GM23338 (cell line): ENCODE measurements at regions not wholly inside any gene's neighbourhood (a gene's known extent, or its start where the extent isn't known, plus 50 kb on each side); places are given as distances from the start of the nearest gene placed in this dataset.

Experiments
- ATAC-seq: fragments of 200-7000 bp; cut with Tn5 transposase; 3 replicates; pipeline ENCODE4 v1.9.1; 2020
- DNase-seq: peaks from one replicate; pipeline ENCODE4 v3.0.0-alpha.2; 2015; ENCODE audit warnings: low spot score
- H2AFZ ChIP-seq: fragments of 200-600 bp; sonication (generic); 2 replicates; pipeline ENCODE4 v1.8.0; 2016; ENCODE audit warnings: antibody characterized with exemption, mild to moderate bottlenecking, moderate library complexity
- H3F3A ChIP-seq: fragments of 200-600 bp; sonication (generic); replicated peaks from 2 replicates; pipeline ENCODE4 v1.8.0; 2017; ENCODE audit warnings: antibody characterized with exemption, mixed run types, low read depth
- H3K27ac ChIP-seq: fragments of 200-600 bp; sonication (generic); 2 replicates; pipeline ENCODE4 v1.6.1; 2016; ENCODE audit warnings: low read depth
- H3K27me3 ChIP-seq: fragments of 200-600 bp; sonication (generic); 2 replicates; pipeline ENCODE4 v1.8.0; 2016; ENCODE audit warnings: mild to moderate bottlenecking, mixed run types, moderate library complexity; ENCODE audit not compliant: insufficient read depth
- H3K36me3 ChIP-seq: fragments of 200-600 bp; sonication (generic); 2 replicates; pipeline ENCODE4 v1.8.0; 2016; ENCODE audit warnings: mild to moderate bottlenecking; ENCODE audit not compliant: insufficient read depth
- H3K4me1 ChIP-seq: fragments of 200-600 bp; sonication (generic); 2 replicates; pipeline ENCODE4 v1.8.0; 2016; ENCODE audit warnings: mild to moderate bottlenecking, moderate library complexity; ENCODE audit not compliant: insufficient read depth
- H3K4me2 ChIP-seq: fragments of 200-600 bp; sonication (generic); 2 replicates; pipeline ENCODE4 v1.7.1; 2017; ENCODE audit warnings: mixed run types
- H3K4me3 ChIP-seq: fragments of 200-600 bp; sonication (generic); 2 replicates; pipeline ENCODE4 v1.6.1; 2016; ENCODE audit warnings: mixed run types
- H3K79me2 ChIP-seq: fragments of 200-600 bp; sonication (generic); replicated peaks from 2 replicates; pipeline ENCODE4 v1.8.0; 2017; ENCODE audit warnings: mild to moderate bottlenecking; ENCODE audit not compliant: insufficient read depth
- H3K9me2 ChIP-seq: fragments of 200-600 bp; sonication (generic); 2 replicates; pipeline ENCODE4 v1.8.0; 2017; ENCODE audit not compliant: insufficient read depth
- H4K20me1 ChIP-seq: fragments of 200-600 bp; sonication (generic); replicated peaks from 2 replicates; pipeline ENCODE4 v1.8.0; 2017; ENCODE audit warnings: mild to moderate bottlenecking; ENCODE audit not compliant: insufficient read depth
- H3K27ac Mint-ChIP-seq: 2 replicates; pipeline ENCODE4 v1.8.0; 2020; ENCODE audit warnings: inconsistent platforms, mild to moderate bottlenecking, moderate library complexity, mixed read lengths
- H3K27me3 Mint-ChIP-seq: 3 replicates; pipeline ENCODE4 v1.8.0; 2022; ENCODE audit warnings: low read depth, mild to moderate bottlenecking, moderate library complexity, mixed read lengths, inconsistent platforms; ENCODE audit not compliant: insufficient read depth, poor library complexity
- H3K36me3 Mint-ChIP-seq: 3 replicates; pipeline ENCODE4 v1.8.0; 2021; ENCODE audit warnings: low read depth, mild to moderate bottlenecking, inconsistent platforms, moderate library complexity, mixed read lengths
- H3K4me1 Mint-ChIP-seq: 3 replicates; pipeline ENCODE4 v1.8.0; 2020; ENCODE audit warnings: mild to moderate bottlenecking, inconsistent platforms, mixed read lengths
- H3K4me3 Mint-ChIP-seq: 3 replicates; pipeline ENCODE4 v1.8.0; 2021; ENCODE audit warnings: moderate library complexity, mild to moderate bottlenecking, inconsistent platforms, mixed read lengths
- H3K9me3 Mint-ChIP-seq: 3 replicates; pipeline ENCODE4 v1.8.0; 2020; ENCODE audit warnings: moderate library complexity, mild to moderate bottlenecking, inconsistent platforms, mixed read lengths
- CREB1 ChIP-seq: fragments of 250-450 bp; sonication (Bioruptor Pico); IDR thresholded peaks from 2 replicates; pipeline ENCODE4 v1.5.0; 2020; ENCODE audit warnings: low read depth, mild to moderate bottlenecking, moderate library complexity
- EZH2 ChIP-seq: fragments of 200-600 bp; sonication (generic); IDR thresholded peaks from one replicate; pipeline ENCODE4 v1.8.0; 2017; ENCODE audit warnings: antibody characterized with exemption, mild to moderate bottlenecking, low read depth; ENCODE audit not compliant: unreplicated experiment
- EZH2phosphoT487 ChIP-seq: fragments of 200-600 bp; sonication (generic); IDR thresholded peaks from one replicate; pipeline ENCODE4 v1.8.1; 2018; ENCODE audit warnings: antibody characterized with exemption; ENCODE audit not compliant: unreplicated experiment
- JUNB ChIP-seq: IDR thresholded peaks from one replicate; pipeline ENCODE4 v1.6.1; 2016; ENCODE audit warnings: antibody characterized with exemption; ENCODE audit not compliant: unreplicated experiment
- NANOG ChIP-seq: IDR thresholded peaks from 2 replicates; pipeline ENCODE4 v1.6.1; 2016; ENCODE audit warnings: antibody characterized with exemption, borderline replicate concordance
- POLR2AphosphoS5 ChIP-seq: IDR thresholded peaks from 2 replicates; pipeline ENCODE4 v1.6.1; 2016; ENCODE audit warnings: antibody characterized with exemption, low read depth
- STAT1 ChIP-seq: IDR thresholded peaks from one replicate; pipeline ENCODE4 v1.6.1; 2016; ENCODE audit warnings: antibody characterized with exemption; ENCODE audit not compliant: unreplicated experiment
- ZNF114 ChIP-seq: fragments of 250-450 bp; sonication (Bioruptor Pico); IDR thresholded peaks from 2 replicates; pipeline ENCODE4 v1.5.0; 2020; ENCODE audit warnings: mild to moderate bottlenecking, moderate library complexity
- ZNF331 ChIP-seq: fragments of 250-450 bp; sonication (Bioruptor Pico); IDR thresholded peaks from 2 replicates; pipeline ENCODE4 v1.5.0; 2020; ENCODE audit warnings: low read depth, mild to moderate bottlenecking, moderate library complexity
- TF ChIP-seq, protein P1 (sequence below): IDR thresholded peaks from 2 replicates; pipeline ENCODE4 v1.6.1; 2016; ENCODE audit warnings: antibody characterized with exemption
- TF ChIP-seq, protein P2 (sequence below): fragments of 250-450 bp; sonication (Bioruptor Pico); IDR thresholded peaks from 2 replicates; pipeline ENCODE4 v1.5.0; 2020; ENCODE audit warnings: mild to moderate bottlenecking, moderate library complexity
- TF ChIP-seq, protein P3 (sequence below): IDR thresholded peaks from one replicate; pipeline ENCODE4 v1.6.1; 2018; ENCODE audit warnings: antibody characterized with exemption; ENCODE audit not compliant: unreplicated experiment
- TF ChIP-seq, protein P4 (sequence below), 2 experiments: fragments of 200-600 bp in 1 of 2; sonication (generic) in 1 of 2; conservative IDR thresholded peaks; 2 replicates each; pipeline versions ENCODE4 v1.5.1 to v1.6.1; 2016 to 2017; ENCODE audit warnings: antibody characterized with exemption in 2 of 2, low read depth in 2 of 2, mild to moderate bottlenecking in 2 of 2, moderate library complexity in 1 of 2

DNA sequence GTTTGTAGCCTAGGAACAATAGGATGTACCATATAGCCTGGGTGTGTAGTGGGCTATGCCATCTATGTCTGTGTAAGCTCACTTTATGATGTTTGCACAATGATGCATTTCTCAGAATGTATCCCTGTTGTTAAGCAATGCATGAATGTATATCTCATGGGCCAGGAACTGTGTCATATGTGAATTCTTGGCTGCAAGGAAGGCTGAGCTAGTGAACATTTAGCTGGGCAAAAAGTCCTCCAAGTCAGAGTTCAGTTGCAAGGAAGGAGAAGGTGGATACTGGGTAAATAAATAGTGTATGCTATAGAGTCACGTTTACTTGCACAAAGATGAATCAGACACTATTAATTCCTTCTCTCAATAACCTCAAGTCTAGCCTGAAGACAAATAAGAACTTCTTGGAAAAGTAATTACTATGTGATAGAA lies 136.1 kb downstream of the EHF start:
- no peak overlapping the region for H3K27ac Mint-ChIP-seq
- DNase-seq, result no peak
- Histone ChIP-seq H3F3A (no peaks in the 10 kb centered on the region), H3K36me3 (no peaks in the 10 kb centered on the region; the same call in 1 of the 2 replicates), H3K9me2 (no peaks in the 10 kb centered on the region), H3K79me2 (no peaks in the 10 kb centered on the region), H4K20me1 (no peaks in the 10 kb centered on the region; the same call in 1 of the 2 replicates), H3K4me2 (no peak overlapping the region), H3K27me3 (no peaks in the 10 kb centered on the region), H2AFZ (no peak overlapping the region), H3K27ac (no peak overlapping the region), H3K4me3 (no peak overlapping the region), H3K4me1 (no peaks in the 10 kb centered on the region)
- H3K36me3 Mint-ChIP-seq, result peaks cover 15% of the 10 kb centered on the region; the same call in 2 of the 3 replicates
- no peak overlapping the region for H3K4me3 Mint-ChIP-seq
- ATAC-seq, result no peak
- no peaks in the 10 kb centered on the region for H3K4me1 Mint-ChIP-seq
- no peaks in the 10 kb centered on the region for H3K27me3 Mint-ChIP-seq
- no peaks in the 10 kb centered on the region for H3K9me3 Mint-ChIP-seq
- TF ChIP-seq, protein P1, sequence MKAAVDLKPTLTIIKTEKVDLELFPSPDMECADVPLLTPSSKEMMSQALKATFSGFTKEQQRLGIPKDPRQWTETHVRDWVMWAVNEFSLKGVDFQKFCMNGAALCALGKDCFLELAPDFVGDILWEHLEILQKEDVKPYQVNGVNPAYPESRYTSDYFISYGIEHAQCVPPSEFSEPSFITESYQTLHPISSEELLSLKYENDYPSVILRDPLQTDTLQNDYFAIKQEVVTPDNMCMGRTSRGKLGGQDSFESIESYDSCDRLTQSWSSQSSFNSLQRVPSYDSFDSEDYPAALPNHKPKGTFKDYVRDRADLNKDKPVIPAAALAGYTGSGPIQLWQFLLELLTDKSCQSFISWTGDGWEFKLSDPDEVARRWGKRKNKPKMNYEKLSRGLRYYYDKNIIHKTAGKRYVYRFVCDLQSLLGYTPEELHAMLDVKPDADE, result no peak
- TF ChIP-seq CREB1 (CRISPR knock-in tag) (no peak), POLR2AphosphoS5 (no peak), JUNB (no peak), ZNF331 (CRISPR knock-in tag) (no peak), EZH2phosphoT487 (no peak), STAT1 (no peak), EZH2 (no peak), NANOG (no peak), ZNF114 (CRISPR knock-in tag) (no peak)
- TF ChIP-seq, protein P2, sequence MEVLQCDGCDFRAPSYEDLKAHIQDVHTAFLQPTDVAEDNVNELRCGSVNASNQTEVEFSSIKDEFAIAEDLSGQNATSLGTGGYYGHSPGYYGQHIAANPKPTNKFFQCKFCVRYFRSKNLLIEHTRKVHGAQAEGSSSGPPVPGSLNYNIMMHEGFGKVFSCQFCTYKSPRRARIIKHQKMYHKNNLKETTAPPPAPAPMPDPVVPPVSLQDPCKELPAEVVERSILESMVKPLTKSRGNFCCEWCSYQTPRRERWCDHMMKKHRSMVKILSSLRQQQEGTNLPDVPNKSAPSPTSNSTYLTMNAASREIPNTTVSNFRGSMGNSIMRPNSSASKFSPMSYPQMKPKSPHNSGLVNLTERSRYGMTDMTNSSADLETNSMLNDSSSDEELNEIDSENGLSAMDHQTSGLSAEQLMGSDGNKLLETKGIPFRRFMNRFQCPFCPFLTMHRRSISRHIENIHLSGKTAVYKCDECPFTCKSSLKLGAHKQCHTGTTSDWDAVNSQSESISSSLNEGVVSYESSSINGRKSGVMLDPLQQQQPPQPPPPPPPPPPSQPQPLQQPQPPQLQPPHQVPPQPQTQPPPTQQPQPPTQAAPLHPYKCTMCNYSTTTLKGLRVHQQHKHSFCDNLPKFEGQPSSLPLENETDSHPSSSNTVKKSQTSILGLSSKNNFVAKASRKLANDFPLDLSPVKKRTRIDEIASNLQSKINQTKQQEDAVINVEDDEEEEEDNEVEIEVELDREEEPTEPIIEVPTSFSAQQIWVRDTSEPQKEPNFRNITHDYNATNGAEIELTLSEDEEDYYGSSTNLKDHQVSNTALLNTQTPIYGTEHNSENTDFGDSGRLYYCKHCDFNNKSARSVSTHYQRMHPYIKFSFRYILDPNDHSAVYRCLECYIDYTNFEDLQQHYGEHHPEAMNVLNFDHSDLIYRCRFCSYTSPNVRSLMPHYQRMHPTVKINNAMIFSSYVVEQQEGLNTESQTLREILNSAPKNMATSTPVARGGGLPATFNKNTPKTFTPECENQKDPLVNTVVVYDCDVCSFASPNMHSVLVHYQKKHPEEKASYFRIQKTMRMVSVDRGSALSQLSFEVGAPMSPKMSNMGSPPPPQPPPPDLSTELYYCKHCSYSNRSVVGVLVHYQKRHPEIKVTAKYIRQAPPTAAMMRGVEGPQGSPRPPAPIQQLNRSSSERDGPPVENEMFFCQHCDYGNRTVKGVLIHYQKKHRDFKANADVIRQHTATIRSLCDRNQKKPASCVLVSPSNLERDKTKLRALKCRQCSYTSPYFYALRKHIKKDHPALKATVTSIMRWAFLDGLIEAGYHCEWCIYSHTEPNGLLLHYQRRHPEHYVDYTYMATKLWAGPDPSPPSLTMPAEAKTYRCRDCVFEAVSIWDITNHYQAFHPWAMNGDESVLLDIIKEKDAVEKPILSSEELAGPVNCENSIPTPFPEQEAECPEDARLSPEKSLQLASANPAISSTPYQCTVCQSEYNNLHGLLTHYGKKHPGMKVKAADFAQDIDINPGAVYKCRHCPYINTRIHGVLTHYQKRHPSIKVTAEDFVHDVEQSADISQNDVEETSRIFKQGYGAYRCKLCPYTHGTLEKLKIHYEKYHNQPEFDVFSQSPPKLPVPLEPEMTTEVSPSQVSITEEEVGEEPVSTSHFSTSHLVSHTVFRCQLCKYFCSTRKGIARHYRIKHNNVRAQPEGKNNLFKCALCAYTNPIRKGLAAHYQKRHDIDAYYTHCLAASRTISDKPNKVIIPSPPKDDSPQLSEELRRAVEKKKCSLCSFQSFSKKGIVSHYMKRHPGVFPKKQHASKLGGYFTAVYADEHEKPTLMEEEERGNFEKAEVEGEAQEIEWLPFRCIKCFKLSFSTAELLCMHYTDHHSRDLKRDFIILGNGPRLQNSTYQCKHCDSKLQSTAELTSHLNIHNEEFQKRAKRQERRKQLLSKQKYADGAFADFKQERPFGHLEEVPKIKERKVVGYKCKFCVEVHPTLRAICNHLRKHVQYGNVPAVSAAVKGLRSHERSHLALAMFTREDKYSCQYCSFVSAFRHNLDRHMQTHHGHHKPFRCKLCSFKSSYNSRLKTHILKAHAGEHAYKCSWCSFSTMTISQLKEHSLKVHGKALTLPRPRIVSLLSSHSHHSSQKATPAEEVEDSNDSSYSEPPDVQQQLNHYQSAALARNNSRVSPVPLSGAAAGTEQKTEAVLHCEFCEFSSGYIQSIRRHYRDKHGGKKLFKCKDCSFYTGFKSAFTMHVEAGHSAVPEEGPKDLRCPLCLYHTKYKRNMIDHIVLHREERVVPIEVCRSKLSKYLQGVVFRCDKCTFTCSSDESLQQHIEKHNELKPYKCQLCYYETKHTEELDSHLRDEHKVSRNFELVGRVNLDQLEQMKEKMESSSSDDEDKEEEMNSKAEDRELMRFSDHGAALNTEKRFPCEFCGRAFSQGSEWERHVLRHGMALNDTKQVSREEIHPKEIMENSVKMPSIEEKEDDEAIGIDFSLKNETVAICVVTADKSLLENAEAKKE (CRISPR knock-in tag), result no peak
- TF ChIP-seq, protein P3, sequence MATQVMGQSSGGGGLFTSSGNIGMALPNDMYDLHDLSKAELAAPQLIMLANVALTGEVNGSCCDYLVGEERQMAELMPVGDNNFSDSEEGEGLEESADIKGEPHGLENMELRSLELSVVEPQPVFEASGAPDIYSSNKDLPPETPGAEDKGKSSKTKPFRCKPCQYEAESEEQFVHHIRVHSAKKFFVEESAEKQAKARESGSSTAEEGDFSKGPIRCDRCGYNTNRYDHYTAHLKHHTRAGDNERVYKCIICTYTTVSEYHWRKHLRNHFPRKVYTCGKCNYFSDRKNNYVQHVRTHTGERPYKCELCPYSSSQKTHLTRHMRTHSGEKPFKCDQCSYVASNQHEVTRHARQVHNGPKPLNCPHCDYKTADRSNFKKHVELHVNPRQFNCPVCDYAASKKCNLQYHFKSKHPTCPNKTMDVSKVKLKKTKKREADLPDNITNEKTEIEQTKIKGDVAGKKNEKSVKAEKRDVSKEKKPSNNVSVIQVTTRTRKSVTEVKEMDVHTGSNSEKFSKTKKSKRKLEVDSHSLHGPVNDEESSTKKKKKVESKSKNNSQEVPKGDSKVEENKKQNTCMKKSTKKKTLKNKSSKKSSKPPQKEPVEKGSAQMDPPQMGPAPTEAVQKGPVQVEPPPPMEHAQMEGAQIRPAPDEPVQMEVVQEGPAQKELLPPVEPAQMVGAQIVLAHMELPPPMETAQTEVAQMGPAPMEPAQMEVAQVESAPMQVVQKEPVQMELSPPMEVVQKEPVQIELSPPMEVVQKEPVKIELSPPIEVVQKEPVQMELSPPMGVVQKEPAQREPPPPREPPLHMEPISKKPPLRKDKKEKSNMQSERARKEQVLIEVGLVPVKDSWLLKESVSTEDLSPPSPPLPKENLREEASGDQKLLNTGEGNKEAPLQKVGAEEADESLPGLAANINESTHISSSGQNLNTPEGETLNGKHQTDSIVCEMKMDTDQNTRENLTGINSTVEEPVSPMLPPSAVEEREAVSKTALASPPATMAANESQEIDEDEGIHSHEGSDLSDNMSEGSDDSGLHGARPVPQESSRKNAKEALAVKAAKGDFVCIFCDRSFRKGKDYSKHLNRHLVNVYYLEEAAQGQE, result no peak
- TF ChIP-seq, protein P4, sequence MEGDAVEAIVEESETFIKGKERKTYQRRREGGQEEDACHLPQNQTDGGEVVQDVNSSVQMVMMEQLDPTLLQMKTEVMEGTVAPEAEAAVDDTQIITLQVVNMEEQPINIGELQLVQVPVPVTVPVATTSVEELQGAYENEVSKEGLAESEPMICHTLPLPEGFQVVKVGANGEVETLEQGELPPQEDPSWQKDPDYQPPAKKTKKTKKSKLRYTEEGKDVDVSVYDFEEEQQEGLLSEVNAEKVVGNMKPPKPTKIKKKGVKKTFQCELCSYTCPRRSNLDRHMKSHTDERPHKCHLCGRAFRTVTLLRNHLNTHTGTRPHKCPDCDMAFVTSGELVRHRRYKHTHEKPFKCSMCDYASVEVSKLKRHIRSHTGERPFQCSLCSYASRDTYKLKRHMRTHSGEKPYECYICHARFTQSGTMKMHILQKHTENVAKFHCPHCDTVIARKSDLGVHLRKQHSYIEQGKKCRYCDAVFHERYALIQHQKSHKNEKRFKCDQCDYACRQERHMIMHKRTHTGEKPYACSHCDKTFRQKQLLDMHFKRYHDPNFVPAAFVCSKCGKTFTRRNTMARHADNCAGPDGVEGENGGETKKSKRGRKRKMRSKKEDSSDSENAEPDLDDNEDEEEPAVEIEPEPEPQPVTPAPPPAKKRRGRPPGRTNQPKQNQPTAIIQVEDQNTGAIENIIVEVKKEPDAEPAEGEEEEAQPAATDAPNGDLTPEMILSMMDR (conservative IDR thresholded peaks at IDR 0.05; ENCODE audit: low read depth in 2 of 2), result no peak
